Fibroblast of pulmonary artery (primary cell): ENCODE measurements at regions not wholly inside any gene's neighbourhood (a gene's known extent, or its start where the extent isn't known, plus 50 kb on each side); places are given as distances from the start of the nearest gene placed in this dataset.
A peak's percentile ranks its signal among the peaks of the same experiment; 100 is the strongest.

Source experiments
- DNase-seq: peaks from one replicate; pipeline ENCODE4 v3.0.0-alpha.2; 2010; ENCODE audit warnings: low read depth
- H3K4me3 ChIP-seq: replicated peaks from 2 replicates; pipeline ENCODE4 v1.5.1; 2011; ENCODE audit warnings: low read depth, mild to moderate bottlenecking, control low read depth, low read length, moderate library complexity
- CTCF ChIP-seq: IDR thresholded peaks from 2 replicates; pipeline ENCODE4 v1.5.1; 2011; ENCODE audit warnings: mild to moderate bottlenecking, control low read depth, low read length, inconsistent platforms; ENCODE audit errors: missing control alignments

- no peak for TF ChIP-seq CTCF
- no peak overlapping the region for H3K4me3 ChIP-seq
- peak; percentile 75 for DNase-seq
Measured at GRCh38 chr4:144449611-144450010, 196.3 kb upstream of the HHIP start.

GRCh38 chr4:144450526-144450925, 195.4 kb upstream of the HHIP start:
- TF ChIP-seq CTCF, result no peak
- DNase-seq, result no peak
- no peak overlapping the region for H3K4me3 ChIP-seq

DNA sequence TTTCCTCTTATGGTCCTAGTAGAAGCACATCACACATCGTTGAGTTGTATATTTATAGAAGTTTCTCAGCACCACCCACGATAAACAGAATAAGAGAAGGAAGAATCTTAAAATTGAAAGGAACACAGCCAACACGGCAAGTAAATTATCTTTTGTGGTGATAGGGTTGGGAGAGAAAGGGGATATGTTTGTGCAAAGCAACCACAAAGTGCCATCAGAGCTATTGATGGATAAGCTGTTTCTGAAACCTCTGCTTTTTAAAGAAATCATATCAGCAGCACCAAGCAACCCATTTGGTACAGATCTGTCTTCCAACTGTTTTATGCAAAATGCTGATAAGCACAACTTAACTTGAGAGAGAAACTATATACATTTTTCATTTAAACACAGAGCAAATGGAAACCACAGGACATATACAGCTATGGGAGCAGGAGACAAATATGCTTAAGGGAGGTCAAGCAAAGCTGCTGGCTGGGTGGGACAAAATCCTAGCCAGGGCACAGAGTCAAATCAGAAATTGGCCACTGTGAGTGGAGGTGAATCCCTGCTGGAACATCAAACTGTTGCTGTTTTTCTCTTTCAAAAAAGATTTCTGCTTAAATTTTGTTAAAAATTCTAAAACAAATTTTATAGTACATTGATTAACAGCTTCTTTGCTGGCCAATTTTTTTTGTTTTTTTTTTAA, 194.0 kb upstream of the HHIP start:
- DNase-seq, result peak; percentile 1
- TF ChIP-seq CTCF, result no peak
- H3K4me3 ChIP-seq, result no peak overlapping the region

GRCh38 chr4:144456196-144456595, 189.8 kb upstream of the HHIP start:
- no peak overlapping the region for H3K4me3 ChIP-seq
- DNase-seq, result no peak
- no peak for TF ChIP-seq CTCF

DNA sequence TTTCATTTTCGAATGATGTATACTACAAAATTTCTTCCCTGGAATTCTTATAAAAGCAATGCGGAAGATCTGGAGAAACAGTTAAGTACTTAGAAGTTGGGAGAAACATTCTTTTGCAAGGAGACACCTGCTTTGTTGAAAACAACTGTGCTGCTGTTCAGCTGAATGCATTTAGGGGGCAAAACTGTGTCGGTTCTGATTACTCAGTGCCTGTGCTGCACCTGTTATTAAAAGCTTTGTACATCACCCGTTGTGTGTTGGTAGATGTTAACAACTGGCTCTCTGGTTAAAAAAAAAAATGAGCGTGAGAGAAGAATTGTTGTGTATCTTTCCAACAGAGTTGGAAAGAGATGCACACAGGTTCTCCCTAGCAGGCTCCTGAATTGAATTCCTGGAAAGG, 184.1 kb upstream of the HHIP start:
- H3K4me3 ChIP-seq, result no peak overlapping the region
- TF ChIP-seq CTCF, result no peak
- DNase-seq, result no peak

GRCh38 chr4:144463236-144463635, 182.7 kb upstream of the HHIP start:
- no peak for DNase-seq
- no peak for TF ChIP-seq CTCF
- no peak overlapping the region for H3K4me3 ChIP-seq

GRCh38 chr4:144463896-144464295, 182.1 kb upstream of the HHIP start:
- no peak for DNase-seq
- no peak for TF ChIP-seq CTCF
- no peak overlapping the region for H3K4me3 ChIP-seq
